Upper lobe of left lung (tissue), 4 donors: ENCODE measurements at regions not wholly inside any gene's neighbourhood (a gene's known extent, or its start where the extent isn't known, plus 50 kb on each side); places are given as distances from the start of the nearest gene placed in this dataset.

ENCODE experiments used
- EP300 ChIP-seq, 4 donors: sonication (generic); formaldehyde crosslinking; IDR thresholded peaks; one replicate each; pipeline ENCODE4 v1.5.1; 2017; ENCODE audit warnings: antibody characterized with exemption in 4 of 4, control low read depth in 2 of 4
- POLR2A ChIP-seq, 4 donors: fragments of 450-650 bp; IDR thresholded peaks; one replicate each; pipeline ENCODE4 v1.5.1; 2016 to 2017; ENCODE audit warnings: antibody characterized with exemption in 4 of 4, mild to moderate bottlenecking in 2 of 4
- POLR2AphosphoS5 ChIP-seq, 2 donors: sonication (generic); formaldehyde crosslinking; IDR thresholded peaks; one replicate each; pipeline ENCODE4 v1.5.1; 2017; ENCODE audit warnings: antibody characterized with exemption in 2 of 2
- TF ChIP-seq, protein P1 (sequence below), 6 experiments: fragments of 450-650 bp in 4 of 6; fragments of 200-600 bp in 2 of 6; sonication (generic) in 2 of 6; IDR thresholded peaks; one replicate each; pipeline ENCODE4 v1.5.1; 2016 to 2019; ENCODE audit warnings: antibody characterized with exemption in 6 of 6

DNA sequence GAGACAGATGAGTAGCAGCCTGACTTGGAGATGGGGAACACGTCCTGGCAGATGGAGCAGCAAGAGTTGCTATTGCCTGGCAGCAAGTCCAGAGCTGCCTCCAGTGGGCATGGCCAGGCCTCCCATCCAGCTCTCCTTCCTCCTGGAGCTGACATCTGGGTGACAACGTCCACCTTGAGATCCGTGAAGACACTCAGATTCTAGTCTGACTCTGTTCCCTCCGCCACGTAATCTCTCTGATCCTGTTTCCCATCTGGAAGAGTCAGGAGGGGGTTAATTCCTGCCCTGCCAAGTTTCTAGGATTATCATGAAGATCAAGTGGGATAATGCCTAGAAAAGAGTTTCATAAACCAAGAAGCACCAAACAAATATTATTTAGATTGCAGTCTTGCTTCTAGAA is 65.3 kb upstream of the FAM181A start:
- TF ChIP-seq, protein P1, sequence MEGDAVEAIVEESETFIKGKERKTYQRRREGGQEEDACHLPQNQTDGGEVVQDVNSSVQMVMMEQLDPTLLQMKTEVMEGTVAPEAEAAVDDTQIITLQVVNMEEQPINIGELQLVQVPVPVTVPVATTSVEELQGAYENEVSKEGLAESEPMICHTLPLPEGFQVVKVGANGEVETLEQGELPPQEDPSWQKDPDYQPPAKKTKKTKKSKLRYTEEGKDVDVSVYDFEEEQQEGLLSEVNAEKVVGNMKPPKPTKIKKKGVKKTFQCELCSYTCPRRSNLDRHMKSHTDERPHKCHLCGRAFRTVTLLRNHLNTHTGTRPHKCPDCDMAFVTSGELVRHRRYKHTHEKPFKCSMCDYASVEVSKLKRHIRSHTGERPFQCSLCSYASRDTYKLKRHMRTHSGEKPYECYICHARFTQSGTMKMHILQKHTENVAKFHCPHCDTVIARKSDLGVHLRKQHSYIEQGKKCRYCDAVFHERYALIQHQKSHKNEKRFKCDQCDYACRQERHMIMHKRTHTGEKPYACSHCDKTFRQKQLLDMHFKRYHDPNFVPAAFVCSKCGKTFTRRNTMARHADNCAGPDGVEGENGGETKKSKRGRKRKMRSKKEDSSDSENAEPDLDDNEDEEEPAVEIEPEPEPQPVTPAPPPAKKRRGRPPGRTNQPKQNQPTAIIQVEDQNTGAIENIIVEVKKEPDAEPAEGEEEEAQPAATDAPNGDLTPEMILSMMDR (IDR thresholded peaks at IDR 0.05) = no peak
- no peak for TF ChIP-seq POLR2AphosphoS5 (IDR thresholded peaks at IDR 0.05)
- no peak for TF ChIP-seq POLR2A (IDR thresholded peaks at IDR 0.05)
- TF ChIP-seq EP300 (IDR thresholded peaks at IDR 0.05) = no peak
